Testis (tissue), 2 donors: ENCODE measurements at regions not wholly inside any gene's neighbourhood (a gene's known extent, or its start where the extent isn't known, plus 50 kb on each side); places are given as distances from the start of the nearest gene placed in this dataset.

Experiments
- POLR2A ChIP-seq: fragments of 450-650 bp; IDR thresholded peaks from one replicate; pipeline ENCODE4 v1.6.1; 2017; ENCODE audit warnings: antibody characterized with exemption, mild to moderate bottlenecking, moderate library complexity
- TF ChIP-seq, protein P1 (sequence below), 3 experiments: fragments of 450-650 bp in 2 of 3; fragments of 200-600 bp in 1 of 3; sonication (generic) in 1 of 3; IDR thresholded peaks; one replicate each; pipeline ENCODE4 v1.5.1; 2016 to 2019; ENCODE audit warnings: antibody characterized with exemption in 3 of 3, mild to moderate bottlenecking in 2 of 3, moderate library complexity in 1 of 3

DNA sequence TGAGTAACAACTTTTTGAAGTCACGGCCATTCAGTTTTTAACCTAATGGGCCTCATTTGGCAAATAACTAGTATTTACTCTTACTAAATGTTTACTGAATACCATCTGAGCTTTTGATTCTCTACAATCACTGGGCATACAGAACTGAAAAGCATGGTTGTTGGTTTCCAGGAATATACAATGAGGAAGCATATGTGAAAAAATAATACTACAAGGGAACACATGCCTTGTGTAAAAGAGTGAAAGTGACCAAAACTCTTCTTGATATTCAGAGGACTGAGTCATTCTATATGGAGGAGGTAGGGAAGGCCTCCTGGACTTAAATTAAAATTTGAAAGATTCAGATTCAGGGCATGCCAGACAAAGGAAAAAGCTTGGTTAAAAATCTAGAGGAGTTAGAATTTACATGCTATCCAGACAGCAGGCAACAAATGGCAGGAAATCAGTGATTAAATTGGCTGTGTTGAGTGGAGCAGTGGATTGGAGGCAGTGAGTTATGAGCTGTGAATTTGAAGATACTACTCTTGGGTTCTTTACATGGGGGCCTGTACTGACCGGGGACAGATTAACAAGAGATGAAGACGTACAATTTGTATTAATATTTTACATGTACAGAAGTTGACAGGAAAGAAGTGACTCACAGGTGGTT lies 53.6 kb upstream of the NRXN1 start:
- TF ChIP-seq, protein P1, sequence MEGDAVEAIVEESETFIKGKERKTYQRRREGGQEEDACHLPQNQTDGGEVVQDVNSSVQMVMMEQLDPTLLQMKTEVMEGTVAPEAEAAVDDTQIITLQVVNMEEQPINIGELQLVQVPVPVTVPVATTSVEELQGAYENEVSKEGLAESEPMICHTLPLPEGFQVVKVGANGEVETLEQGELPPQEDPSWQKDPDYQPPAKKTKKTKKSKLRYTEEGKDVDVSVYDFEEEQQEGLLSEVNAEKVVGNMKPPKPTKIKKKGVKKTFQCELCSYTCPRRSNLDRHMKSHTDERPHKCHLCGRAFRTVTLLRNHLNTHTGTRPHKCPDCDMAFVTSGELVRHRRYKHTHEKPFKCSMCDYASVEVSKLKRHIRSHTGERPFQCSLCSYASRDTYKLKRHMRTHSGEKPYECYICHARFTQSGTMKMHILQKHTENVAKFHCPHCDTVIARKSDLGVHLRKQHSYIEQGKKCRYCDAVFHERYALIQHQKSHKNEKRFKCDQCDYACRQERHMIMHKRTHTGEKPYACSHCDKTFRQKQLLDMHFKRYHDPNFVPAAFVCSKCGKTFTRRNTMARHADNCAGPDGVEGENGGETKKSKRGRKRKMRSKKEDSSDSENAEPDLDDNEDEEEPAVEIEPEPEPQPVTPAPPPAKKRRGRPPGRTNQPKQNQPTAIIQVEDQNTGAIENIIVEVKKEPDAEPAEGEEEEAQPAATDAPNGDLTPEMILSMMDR (IDR thresholded peaks at IDR 0.05): no peak
- TF ChIP-seq POLR2A: no peak
